ENCODE measurements at regions not wholly inside any gene's neighbourhood (a gene's known extent, or its start where the extent isn't known, plus 50 kb on each side); places are given as distances from the start of the nearest gene placed in this dataset.

- TF ChIP-seq CTCF (IDR thresholded peaks at IDR 0.05; ENCODE audit: low read depth, low read length, poor library complexity, severe bottlenecking) (no peak), EZH2phosphoT487 (IDR thresholded peaks at IDR 0.05; ENCODE audit: borderline replicate concordance, low read length) (no peak)
Observed at GRCh38 chr9:90958328-90958727, 156.7 kb downstream of the SYK start.

All from DOHH2 (cell line).